ENCODE measurements at regions not wholly inside any gene's neighbourhood (a gene's known extent, or its start where the extent isn't known, plus 50 kb on each side); places are given as distances from the start of the nearest gene placed in this dataset.
"Not testable (repeated sequence)": the region's sequence is repeated elsewhere in the genome, so short reads cannot be mapped to it uniquely, and the experiment has no call there.

- DNase-seq, result not testable (repeated sequence)
Measured at GRCh38 chr5:62757686-62758085, 179.1 kb downstream of the LRRC70 start.

GRCh38 chr5:62752998-62753367 is 174.4 kb downstream of the LRRC70 start:
- not testable (repeated sequence) for DNase-seq

- DNase-seq, result not testable (repeated sequence)
Measured at GRCh38 chr5:62752056-62752997, 173.7 kb downstream of the LRRC70 start.

- no peak for DNase-seq
Measured at GRCh38 chr5:62742207-62742606, 163.6 kb downstream of the LRRC70 start.

DNA sequence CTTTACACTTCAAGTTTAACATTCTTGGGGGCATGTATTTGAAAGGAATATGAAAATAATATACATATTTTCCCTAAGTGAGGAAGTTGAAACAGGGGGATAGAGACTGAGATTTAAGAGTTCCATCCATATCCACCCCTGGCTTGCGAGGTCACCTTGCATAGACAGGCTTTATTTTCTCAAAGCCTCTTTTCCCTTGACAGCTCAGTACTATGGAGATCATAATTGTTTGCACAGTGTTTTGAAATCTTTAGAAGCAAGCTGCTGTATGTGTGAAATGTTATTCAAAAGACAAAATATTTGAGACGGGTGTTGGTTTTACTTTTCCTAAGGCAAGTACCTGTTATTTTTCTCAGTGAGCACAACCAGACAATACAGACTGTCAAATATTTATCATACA is 163.1 kb downstream of the LRRC70 start:
- DNase-seq, result no peak

DNA sequence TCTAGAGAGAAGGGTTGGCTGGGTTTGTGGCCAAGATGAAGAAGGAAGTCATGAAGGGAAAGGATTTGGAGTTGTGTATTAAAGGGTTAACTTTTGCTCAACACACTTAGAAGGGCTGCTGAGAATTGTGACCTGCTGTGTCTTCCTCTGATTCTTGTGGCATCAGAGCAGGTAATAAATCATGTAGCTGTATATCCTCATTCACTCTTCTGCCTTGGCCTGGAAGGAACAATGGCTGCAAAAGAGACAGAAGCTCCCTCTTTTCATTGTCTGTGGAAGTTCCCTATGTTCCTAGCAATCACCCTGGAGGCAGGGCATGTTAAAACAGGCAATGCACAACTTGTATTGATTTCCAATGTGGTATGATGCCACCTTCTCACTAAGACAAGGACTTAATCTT is 159.1 kb downstream of the LRRC70 start:
- DNase-seq, result no peak

- DNase-seq, result no peak
Measured at GRCh38 chr5:62732677-62733121, 154.1 kb downstream of the LRRC70 start.

- no peak for DNase-seq
Measured at GRCh38 chr5:62731022-62731421, 152.4 kb downstream of the LRRC70 start.

DNA sequence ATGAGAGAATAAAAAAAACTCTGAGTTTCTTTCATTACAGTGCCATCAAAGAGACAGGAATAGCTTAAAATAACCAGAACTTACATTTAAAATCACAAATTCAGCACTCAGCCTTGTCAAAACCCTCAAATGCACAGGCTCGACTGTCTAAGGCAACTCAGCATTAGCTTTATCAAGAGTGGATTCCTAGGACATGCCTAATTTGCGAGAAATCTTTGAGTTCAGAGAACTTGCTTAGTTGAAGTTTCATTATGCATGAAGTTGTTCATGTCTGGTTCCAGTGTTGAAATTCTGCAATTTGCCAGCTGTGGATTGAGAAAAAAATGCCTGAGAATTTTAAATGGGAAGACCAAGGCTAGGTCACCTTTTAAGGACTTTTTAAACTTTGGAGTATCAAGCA is 151.1 kb downstream of the LRRC70 start:
- no peak for DNase-seq

DNA sequence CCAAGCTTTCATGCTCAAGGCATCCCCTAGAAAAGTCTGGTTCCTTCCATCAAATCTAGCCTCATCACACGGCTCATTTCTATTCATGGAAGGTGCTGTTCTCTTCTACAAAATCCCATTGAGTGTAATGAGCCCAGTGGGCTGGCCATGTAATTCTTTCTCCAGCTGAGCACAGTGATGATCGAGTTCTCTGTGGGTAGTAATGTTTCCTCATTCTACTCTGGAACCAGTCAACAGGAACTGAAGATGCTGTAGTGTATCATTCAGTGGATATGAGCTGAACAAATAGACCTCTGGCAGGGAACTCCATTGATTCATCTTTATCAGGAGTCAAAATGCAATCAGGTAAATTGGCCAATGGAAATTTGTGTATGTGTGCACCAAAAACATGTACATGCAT is 149.2 kb downstream of the LRRC70 start:
- no peak for DNase-seq

DNA sequence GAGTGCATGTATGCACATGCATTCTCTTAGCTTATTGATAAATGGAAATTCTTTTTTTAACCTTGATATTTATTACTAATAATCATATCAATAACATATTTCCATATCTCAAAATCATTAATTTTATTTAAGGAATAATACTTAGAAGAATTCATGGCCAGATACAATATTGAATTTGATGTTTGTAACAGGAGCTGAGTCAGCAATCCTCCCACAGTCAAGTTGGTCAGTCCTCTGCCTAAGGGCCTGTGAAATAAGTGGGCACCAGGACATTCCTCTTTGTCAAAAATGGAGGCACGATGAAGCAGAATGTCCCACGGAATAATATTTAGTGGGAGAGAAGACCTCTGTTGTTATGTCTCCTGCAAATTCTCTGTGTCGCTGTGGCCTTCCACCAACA is 148.6 kb downstream of the LRRC70 start:
- no peak for DNase-seq

DNA sequence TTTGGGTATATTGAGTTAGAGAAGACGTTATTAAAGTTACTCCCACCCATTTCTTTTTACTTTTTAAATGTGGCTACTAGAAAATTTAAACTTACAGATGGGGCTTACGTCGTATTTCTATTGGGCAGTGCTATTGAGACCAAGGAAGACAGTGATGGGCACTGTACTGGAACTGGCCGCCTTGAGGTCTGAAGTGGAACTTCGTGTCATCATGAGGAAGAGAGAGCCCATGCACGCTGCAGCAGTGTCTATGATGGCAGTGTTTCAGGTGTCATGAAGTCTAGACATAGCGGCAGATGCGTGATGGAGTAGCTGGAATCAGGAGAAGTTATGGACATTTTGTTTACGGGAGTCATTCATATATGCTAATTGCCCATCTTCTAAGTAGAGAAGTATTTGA is 143.7 kb downstream of the LRRC70 start:
- DNase-seq, result no peak

DNA sequence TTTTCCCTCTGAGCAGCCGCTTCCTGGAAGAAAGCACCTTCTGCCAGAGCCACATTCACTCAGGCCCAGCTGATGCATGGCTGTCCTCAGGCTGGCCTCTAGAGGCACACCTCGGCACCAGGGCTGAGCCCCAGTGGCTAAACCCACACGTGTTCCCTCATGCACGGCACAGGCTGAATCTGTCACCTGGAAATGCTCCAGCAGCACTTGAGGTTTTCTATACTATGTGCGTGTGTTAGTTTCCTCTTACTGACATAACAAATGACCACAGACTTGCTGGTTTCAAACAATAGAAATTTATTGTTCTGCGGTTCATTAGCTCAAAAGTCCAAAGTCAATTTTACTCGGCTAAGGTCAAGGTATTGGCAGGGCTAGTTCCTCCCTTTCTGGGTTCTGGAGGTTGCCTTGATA is 141.4 kb downstream of the LRRC70 start:
- no peak for DNase-seq

- no peak for DNase-seq
Measured at GRCh38 chr5:62719061-62719720, 140.6 kb downstream of the LRRC70 start.

DNA sequence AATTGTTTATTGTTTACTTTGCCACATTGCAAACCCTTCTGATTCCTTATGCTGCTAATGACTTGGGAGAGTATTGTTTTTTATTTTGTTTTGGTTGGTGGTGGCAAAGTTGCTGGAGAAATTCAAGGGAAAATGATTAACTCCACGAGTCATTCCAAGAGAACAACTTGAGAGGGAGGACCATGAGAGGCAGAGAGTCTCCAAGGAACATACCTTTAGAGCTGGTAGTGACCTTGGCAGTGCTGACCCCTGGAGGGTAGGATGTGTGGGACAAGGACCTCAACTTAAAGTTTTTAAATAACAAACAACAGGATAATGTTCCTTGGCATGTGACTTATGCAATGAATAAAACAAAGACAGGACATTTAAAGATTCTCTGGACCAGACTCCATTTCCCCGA is 139.7 kb downstream of the LRRC70 start:
- no peak for DNase-seq

- DNase-seq, result no peak
Measured at GRCh38 chr5:62717301-62717933, 138.8 kb downstream of the LRRC70 start.

DNA sequence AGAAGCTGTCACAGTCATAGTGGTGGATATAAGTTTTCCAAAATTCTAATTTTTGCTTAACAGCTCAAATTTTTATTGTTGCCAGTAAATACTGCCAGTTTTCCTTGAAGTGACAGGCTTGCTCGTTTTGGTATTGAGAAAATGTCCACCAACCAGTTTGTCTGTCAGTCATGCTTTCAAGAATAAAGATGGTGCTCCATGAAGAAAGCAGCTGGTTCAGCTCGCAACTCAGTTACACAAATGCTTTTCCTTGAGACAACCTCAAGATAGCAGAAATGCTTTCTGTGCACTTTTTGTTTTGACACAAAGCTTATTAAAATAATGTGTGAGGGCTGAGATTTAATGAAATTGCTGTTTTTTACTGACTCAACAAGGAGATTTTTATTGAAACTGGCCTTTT is 135.7 kb downstream of the LRRC70 start:
- DNase-seq, result no peak

GRCh38 chr5:62708481-62709325 is 130.1 kb downstream of the LRRC70 start:
- no peak for DNase-seq

DNA sequence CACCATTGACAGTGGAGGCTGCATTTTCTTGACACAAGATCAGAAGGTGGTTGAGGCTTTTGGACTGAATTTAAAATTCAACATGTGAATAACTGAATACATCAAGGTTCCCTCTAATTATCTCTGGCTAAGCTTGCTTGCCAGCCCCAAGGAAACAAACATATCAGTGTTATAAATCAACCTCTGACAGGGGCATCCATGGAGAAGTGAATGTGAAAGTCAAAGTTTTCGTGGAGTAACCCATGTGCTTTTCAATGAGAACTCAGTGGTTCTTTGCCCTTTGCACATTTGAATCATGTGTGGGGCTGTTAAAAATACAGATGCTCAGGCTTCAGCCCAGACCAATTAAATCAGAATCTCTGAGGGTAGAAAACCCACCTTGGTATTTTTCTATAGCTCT is 128.9 kb downstream of the LRRC70 start:
- no peak for DNase-seq

DNA sequence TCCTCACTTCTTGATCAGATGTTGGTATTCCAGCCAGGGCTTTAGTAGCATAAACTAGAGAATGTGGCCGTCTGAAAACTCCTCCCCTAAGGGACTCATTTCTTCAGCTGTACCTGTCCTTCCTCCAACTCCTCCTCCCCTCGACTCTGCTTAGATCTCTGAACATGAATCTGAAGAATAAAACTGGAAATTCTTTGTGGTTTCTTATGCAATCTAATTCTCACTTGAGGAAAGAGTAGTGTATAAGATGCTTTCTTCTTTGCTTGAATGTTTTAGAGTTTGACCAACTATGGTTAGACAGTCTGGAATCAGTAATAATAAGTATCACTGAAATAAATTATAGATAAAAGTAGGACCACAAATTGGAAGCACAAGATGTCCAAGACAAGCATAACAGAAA is 128.5 kb downstream of the LRRC70 start:
- DNase-seq, result no peak

- no peak for DNase-seq
Measured at GRCh38 chr5:62705022-62705421, 126.4 kb downstream of the LRRC70 start.

GRCh38 chr5:62702126-62702525 is 123.5 kb downstream of the LRRC70 start:
- DNase-seq, result no peak

GRCh38 chr5:62701036-62701435 is 122.4 kb downstream of the LRRC70 start:
- DNase-seq, result no peak

Data from left hindlimb (tissue), 1 donor.